WTC11 (cell line): ENCODE measurements at regions not wholly inside any gene's neighbourhood (a gene's known extent, or its start where the extent isn't known, plus 50 kb on each side); places are given as distances from the start of the nearest gene placed in this dataset.

Experiments used
- CREM ChIP-seq: sonication (generic); formaldehyde crosslinking; IDR thresholded peaks from 2 replicates; pipeline ENCODE4 v1.8.1; 2022; ENCODE audit warnings: mild to moderate bottlenecking, missing genetic modification reagents, moderate library complexity
- CTCF ChIP-seq: fragments of 200-600 bp; IDR thresholded peaks from 2 replicates; pipeline ENCODE4 v1.8.0; 2022; ENCODE audit warnings: antibody characterized with exemption
- PRDM15 ChIP-seq: sonication (generic); formaldehyde crosslinking; IDR thresholded peaks from 2 replicates; pipeline ENCODE4 v1.8.0; 2022; ENCODE audit warnings: missing genetic modification reagents
- TEAD1 ChIP-seq: sonication (generic); formaldehyde crosslinking; IDR thresholded peaks from 2 replicates; pipeline ENCODE4 v1.8.0; 2022; ENCODE audit warnings: mild to moderate bottlenecking, missing genetic modification reagents
- TF ChIP-seq, protein P1 (sequence below): sonication (generic); formaldehyde crosslinking; IDR thresholded peaks from 2 replicates; pipeline ENCODE4 v1.8.0; 2022; ENCODE audit warnings: mild to moderate bottlenecking, missing genetic modification reagents
- TF ChIP-seq, protein P2 (sequence below): sonication (generic); formaldehyde crosslinking; IDR thresholded peaks from 2 replicates; pipeline ENCODE4 v1.8.1; 2022; ENCODE audit warnings: low read depth, missing genetic modification reagents, borderline replicate concordance

- TF ChIP-seq CTCF: no peak
- TF ChIP-seq CREM (CRISPR knock-in tag): no peak
- TF ChIP-seq, protein P1, sequence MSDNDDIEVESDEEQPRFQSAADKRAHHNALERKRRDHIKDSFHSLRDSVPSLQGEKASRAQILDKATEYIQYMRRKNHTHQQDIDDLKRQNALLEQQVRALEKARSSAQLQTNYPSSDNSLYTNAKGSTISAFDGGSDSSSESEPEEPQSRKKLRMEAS: no peak
- TF ChIP-seq TEAD1: no peak
- TF ChIP-seq, protein P2, sequence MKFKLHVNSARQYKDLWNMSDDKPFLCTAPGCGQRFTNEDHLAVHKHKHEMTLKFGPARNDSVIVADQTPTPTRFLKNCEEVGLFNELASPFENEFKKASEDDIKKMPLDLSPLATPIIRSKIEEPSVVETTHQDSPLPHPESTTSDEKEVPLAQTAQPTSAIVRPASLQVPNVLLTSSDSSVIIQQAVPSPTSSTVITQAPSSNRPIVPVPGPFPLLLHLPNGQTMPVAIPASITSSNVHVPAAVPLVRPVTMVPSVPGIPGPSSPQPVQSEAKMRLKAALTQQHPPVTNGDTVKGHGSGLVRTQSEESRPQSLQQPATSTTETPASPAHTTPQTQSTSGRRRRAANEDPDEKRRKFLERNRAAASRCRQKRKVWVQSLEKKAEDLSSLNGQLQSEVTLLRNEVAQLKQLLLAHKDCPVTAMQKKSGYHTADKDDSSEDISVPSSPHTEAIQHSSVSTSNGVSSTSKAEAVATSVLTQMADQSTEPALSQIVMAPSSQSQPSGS: no peak
- no peak for TF ChIP-seq PRDM15 (CRISPR knock-in tag)
Measured at GRCh38 chr18:78607784-78608183, 371.8 kb upstream of the SALL3 start.
